SK-N-SH (cell line): ENCODE measurements at regions not wholly inside any gene's neighbourhood (a gene's known extent, or its start where the extent isn't known, plus 50 kb on each side); places are given as distances from the start of the nearest gene placed in this dataset.

Source experiments
- CTCF ChIA-PET: fragments of 300-600, 350-600 bp; formaldehyde crosslinking; extraction: SDS; loops from one replicate; lab custom pipeline; 2021; lab: Yijun Ruan, JAX
- POLR2A ChIA-PET: fragments of 350-600 bp; sonication (Branson Sonifier 250); formaldehyde crosslinking; extraction: SDS; loops from one replicate; lab custom pipeline; 2020; ENCODE audit warnings: antibody characterized with exemption, inconsistent platforms; lab: Yijun Ruan, JAX
- DNase-seq: peaks from one replicate; pipeline ENCODE4 v3.0.0; 2012
- H2AFZ ChIP-seq: fragments of 200-600 bp; sonication (generic); 2 replicates; pipeline ENCODE4 v1.8.1; 2016; ENCODE audit warnings: antibody characterized with exemption, mild to moderate bottlenecking, low read depth
- H3F3A ChIP-seq: fragments of 200-600 bp; sonication (generic); replicated peaks from 2 replicates; pipeline ENCODE3; 2016; ENCODE audit warnings: antibody characterized with exemption, mild to moderate bottlenecking; ENCODE audit not compliant: insufficient read depth
- H3K27ac ChIP-seq, 2 experiments: fragments of 200-500 bp in 1 of 2; fragments of 200-600 bp in 1 of 2; sonication (Bioruptor generic) in 1 of 2; sonication (generic), shearing (Covaris generic) in 1 of 2; 2 replicates each; pipeline versions ENCODE4 v1.5.1 to v1.6.1; 2014 to 2016; ENCODE audit warnings: low read depth in 2 of 2, inconsistent platforms in 1 of 2, low read length in 1 of 2, mild to moderate bottlenecking in 1 of 2, mixed read lengths in 1 of 2
- H3K27me3 ChIP-seq: fragments of 200-600 bp; sonication (generic), shearing (Covaris generic); 2 replicates; pipeline ENCODE4 v1.6.1; 2016; ENCODE audit warnings: mixed run types; ENCODE audit not compliant: insufficient read depth
- H3K36me3 ChIP-seq, 2 experiments: fragments of 200-500 bp in 1 of 2; fragments of 200-600 bp in 1 of 2; sonication (Bioruptor generic) in 1 of 2; sonication (generic) in 1 of 2; replicated peaks in 1 of 2; 2 replicates each; pipeline versions ENCODE3 to v1.5.1; 2014 to 2016; ENCODE audit warnings: low read length in 1 of 2, mild to moderate bottlenecking in 1 of 2; ENCODE audit not compliant: insufficient read depth in 2 of 2, control insufficient read depth in 1 of 2
- H3K4me1 ChIP-seq, 2 experiments: fragments of 200-500 bp in 1 of 2; fragments of 200-600 bp in 1 of 2; sonication (Bioruptor generic) in 1 of 2; sonication (generic), shearing (Covaris generic) in 1 of 2; 2 replicates each; pipeline versions ENCODE4 v1.5.1 to v1.6.1; 2014 to 2016; ENCODE audit warnings: low read depth in 1 of 2, low read length in 1 of 2, mixed run types in 1 of 2; ENCODE audit not compliant: insufficient read depth in 2 of 2, control insufficient read depth in 1 of 2
- H3K4me2 ChIP-seq: fragments of 200-600 bp; sonication (generic), shearing (Covaris generic); 2 replicates; pipeline ENCODE4 v1.6.1; 2017; ENCODE audit warnings: mixed run types
- H3K4me3 ChIP-seq, 2 experiments: fragments of 200-500 bp in 1 of 2; fragments of 200-600 bp in 1 of 2; sonication (Bioruptor generic) in 1 of 2; sonication (generic), shearing (Covaris generic) in 1 of 2; 2 replicates each; pipeline versions ENCODE4 v1.5.1 to v1.8.1; 2014 to 2016; ENCODE audit warnings: low read depth in 2 of 2, inconsistent platforms in 1 of 2, low read length in 1 of 2, mild to moderate bottlenecking in 1 of 2, mixed read lengths in 1 of 2, moderate library complexity in 1 of 2
- H3K79me2 ChIP-seq: fragments of 200-600 bp; sonication (generic); 2 replicates; pipeline ENCODE4 v1.8.1; 2017; ENCODE audit warnings: mild to moderate bottlenecking; ENCODE audit not compliant: insufficient read depth
- H3K9ac ChIP-seq: fragments of 200-600 bp; sonication (generic); 2 replicates; pipeline ENCODE4 v1.6.1; 2017; ENCODE audit warnings: mixed run types
- H3K9me2 ChIP-seq: fragments of 200-600 bp; sonication (generic); 2 replicates; pipeline ENCODE4 v1.6.1; 2017; ENCODE audit warnings: mixed run types
- H3K9me3 ChIP-seq: fragments of 200-600 bp; sonication (generic); 2 replicates; pipeline ENCODE4 v1.6.1; 2017; ENCODE audit warnings: mixed run types, mild to moderate bottlenecking, moderate library complexity
- H4K20me1 ChIP-seq: fragments of 200-600 bp; sonication (generic); 2 replicates; pipeline ENCODE4 v1.6.1; 2017; ENCODE audit warnings: mild to moderate bottlenecking, mixed run types; ENCODE audit not compliant: insufficient read depth
- EP300 ChIP-seq, 2 experiments: IDR thresholded peaks; 2 replicates each; pipeline versions ENCODE4 v1.4.0 to v1.6.1; 2012; ENCODE audit warnings: borderline replicate concordance in 1 of 2, low read depth in 1 of 2, low read length in 1 of 2
- FOXM1 ChIP-seq: IDR thresholded peaks from 2 replicates; pipeline ENCODE4 v1.4.0; 2012; ENCODE audit warnings: low read depth, mild to moderate bottlenecking
- NRF1 ChIP-seq: IDR thresholded peaks from 2 replicates; pipeline ENCODE4 v1.6.1; 2012; ENCODE audit warnings: low read depth, mild to moderate bottlenecking, low read length
- RCOR1 ChIP-seq: fragments of 150-350 bp; IDR thresholded peaks from 2 replicates; pipeline ENCODE4 v1.6.1; 2017; ENCODE audit warnings: antibody characterized with exemption, low read length
- RFX5 ChIP-seq: IDR thresholded peaks from 2 replicates; pipeline ENCODE4 v1.6.1; 2012; ENCODE audit warnings: mild to moderate bottlenecking, improper control_type of control experiment, low read length
- RXRA ChIP-seq: IDR thresholded peaks from 2 replicates; pipeline ENCODE4 v1.4.0; 2012; ENCODE audit warnings: low read depth, mild to moderate bottlenecking, borderline replicate concordance
- SIN3A ChIP-seq: IDR thresholded peaks from 2 replicates; pipeline ENCODE4 v1.6.1; 2012; ENCODE audit warnings: low read depth, mild to moderate bottlenecking, low read length, moderate library complexity, borderline replicate concordance
- TEAD4 ChIP-seq: IDR thresholded peaks from 2 replicates; pipeline ENCODE4 v1.4.0; 2012; ENCODE audit warnings: mild to moderate bottlenecking, borderline replicate concordance; ENCODE audit not compliant: insufficient read depth
- YY1 ChIP-seq: IDR thresholded peaks from 2 replicates; pipeline ENCODE4 v1.4.0; 2012; ENCODE audit warnings: low read depth, mild to moderate bottlenecking
- WGBS: methylation state at CpG from one replicate; pipeline ENCODE4 v1.1.6; 2017; ENCODE audit warnings: low lambda C conversion rate; 5-methylcytosine and 5-hydroxymethylcytosine counted together
- TF ChIP-seq, protein P1 (sequence below): IDR thresholded peaks from 2 replicates; pipeline ENCODE4 v1.4.0; 2012; ENCODE audit warnings: low read depth, borderline replicate concordance
- TF ChIP-seq, protein P2 (sequence below): IDR thresholded peaks from 2 replicates; pipeline ENCODE4 v1.4.0; 2012; ENCODE audit warnings: low read depth, borderline replicate concordance

DNA sequence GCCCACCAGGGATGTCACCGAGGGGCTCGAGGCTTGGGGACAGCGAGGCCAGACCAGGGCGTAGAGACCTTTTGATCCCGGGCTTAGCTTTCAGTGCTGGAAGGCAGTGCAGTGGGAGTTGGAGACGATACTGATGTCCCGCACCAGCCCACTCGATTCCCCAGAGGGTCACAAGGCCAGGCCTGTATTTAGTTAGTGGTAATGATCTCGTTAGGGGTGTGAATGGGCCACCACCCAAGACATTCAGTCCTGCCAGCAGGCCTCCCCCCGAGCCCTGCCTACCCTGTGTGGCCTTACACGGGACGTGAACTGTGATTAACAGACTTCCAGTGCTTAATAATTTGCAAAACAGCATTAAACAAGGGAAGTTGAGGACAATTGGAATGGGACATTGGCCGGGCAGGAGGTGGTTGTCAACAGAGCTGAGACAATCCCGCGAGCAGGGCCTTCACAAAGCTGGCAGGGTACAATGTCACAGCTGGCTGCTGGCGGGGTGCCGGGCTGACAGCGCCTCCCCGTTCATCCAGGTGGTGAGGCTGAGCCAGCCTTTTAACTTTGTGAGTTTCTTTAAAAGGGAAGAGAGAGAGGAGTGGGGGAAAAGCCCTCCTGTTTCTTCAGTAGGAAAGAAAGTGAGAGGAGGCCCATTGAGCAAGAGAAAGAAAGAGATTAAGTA, 175.3 kb upstream of the RALGAPA2 start:
- H3K36me3 ChIP-seq = no peaks in the 10 kb centered on the region
- H3K9ac ChIP-seq = no peak overlapping the region
- no peak for DNase-seq
- no peak overlapping the region for H3K27ac ChIP-seq
- CTCF ChIA-PET = interaction anchor here (1.4 kb wide), 1 partner anchor 27 kb away, joined by 6 read pairs; no protein-coding TSS in a partner anchor
- H3K27me3 ChIP-seq = peaks cover 10% of the 10 kb centered on the region; the same call in 1 of the 2 replicates
- no peak for TF ChIP-seq RFX5
- TF ChIP-seq FOXM1 = no peak
- POLR2A ChIA-PET = no interaction called here
- H3K4me3 ChIP-seq = no peak overlapping the region
- H3K9me3 ChIP-seq = no peaks in the 10 kb centered on the region
- H3K79me2 ChIP-seq = no peaks in the 10 kb centered on the region
- H3F3A ChIP-seq = no peaks in the 10 kb centered on the region
- no peaks in the 10 kb centered on the region for H3K9me2 ChIP-seq
- H2AFZ ChIP-seq = no peak overlapping the region
- 11% methylated on average over 15 of the region's 19 CpGs for WGBS
- no peak overlapping the region for H3K4me2 ChIP-seq
- H3K4me1 ChIP-seq = no peaks in the 10 kb centered on the region
- H4K20me1 ChIP-seq = no peaks in the 10 kb centered on the region

DNA sequence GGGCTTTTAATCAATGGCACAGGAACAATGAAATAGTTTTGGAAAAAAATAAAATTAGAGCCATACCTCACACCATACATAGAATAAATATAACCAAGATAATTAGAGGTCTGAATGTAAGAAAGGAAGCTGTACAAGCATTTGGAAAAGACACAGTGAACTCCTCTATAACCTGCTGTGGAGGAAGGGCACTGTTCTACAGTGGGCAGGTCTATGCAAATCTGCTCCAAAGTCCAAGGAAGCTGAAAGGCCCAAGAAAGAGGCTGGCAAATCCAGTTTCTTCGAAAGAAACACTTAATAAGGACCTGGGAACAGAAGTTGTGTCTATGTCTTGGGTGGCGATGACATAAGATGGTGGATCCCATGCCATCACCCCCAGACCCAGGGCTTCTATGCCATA, 169.4 kb upstream of the RALGAPA2 start:
- Histone ChIP-seq H3K4me2 (no peak overlapping the region), H3K4me1 (no peaks in the 10 kb centered on the region), H3K79me2 (no peaks in the 10 kb centered on the region), H3F3A (no peaks in the 10 kb centered on the region), H2AFZ (no peak overlapping the region), H3K9me2 (no peaks in the 10 kb centered on the region), H3K4me3 (no peak overlapping the region), H3K36me3 (no peaks in the 10 kb centered on the region), H3K27ac (no peak overlapping the region), H3K9me3 (no peaks in the 10 kb centered on the region), H4K20me1 (no peaks in the 10 kb centered on the region), H3K27me3 (no peaks in the 10 kb centered on the region), H3K9ac (no peak overlapping the region)
- ChIA-PET CTCF (interaction anchor here (1.2 to 1.7 kb wide), 2 partner anchors 22 to 623 kb away, joined by 3 to 6 read pairs; no protein-coding TSS in a partner anchor), POLR2A (no interaction called here)
- 7% methylated on average over 2 of the region's 2 CpGs for WGBS
- TF ChIP-seq RXRA (no peak), NRF1 (no peak), YY1 (no peak), SIN3A (no peak), EP300 (IDR thresholded peaks at IDR 0.05; ENCODE audit: borderline replicate concordance in 1 of 2, low read depth in 1 of 2, low read length in 1 of 2) (no peak), RFX5 (no peak)
- TF ChIP-seq, protein P1, sequence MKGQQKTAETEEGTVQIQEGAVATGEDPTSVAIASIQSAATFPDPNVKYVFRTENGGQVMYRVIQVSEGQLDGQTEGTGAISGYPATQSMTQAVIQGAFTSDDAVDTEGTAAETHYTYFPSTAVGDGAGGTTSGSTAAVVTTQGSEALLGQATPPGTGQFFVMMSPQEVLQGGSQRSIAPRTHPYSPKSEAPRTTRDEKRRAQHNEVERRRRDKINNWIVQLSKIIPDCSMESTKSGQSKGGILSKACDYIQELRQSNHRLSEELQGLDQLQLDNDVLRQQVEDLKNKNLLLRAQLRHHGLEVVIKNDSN = no peak
- no peak for DNase-seq

DNA sequence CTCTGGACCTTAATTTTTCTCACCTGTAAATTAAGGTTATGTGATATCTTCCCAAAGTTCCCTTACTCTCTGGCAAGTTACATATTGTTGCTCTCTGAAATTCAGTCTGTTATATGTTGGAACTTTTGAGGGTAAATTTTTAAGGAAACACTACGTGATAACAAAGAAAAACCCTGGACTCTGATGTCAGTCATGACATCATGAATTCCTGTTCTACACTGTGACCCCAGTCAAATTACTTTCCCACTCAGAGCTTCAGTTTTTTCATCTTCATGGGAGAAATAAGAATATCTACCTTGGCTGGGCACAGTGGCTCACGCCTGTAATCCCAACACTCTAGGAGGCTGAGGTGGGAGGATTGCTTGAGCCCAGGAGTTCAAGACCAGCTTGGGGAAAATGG, 164.6 kb upstream of the RALGAPA2 start:
- Histone ChIP-seq H3K79me2 (no peaks in the 10 kb centered on the region), H4K20me1 (no peaks in the 10 kb centered on the region), H3K4me1 (no peaks in the 10 kb centered on the region), H3K27ac (no peak overlapping the region), H3K27me3 (no peaks in the 10 kb centered on the region; the same call in 1 of the 2 replicates), H3K36me3 (no peaks in the 10 kb centered on the region), H3K4me3 (no peak overlapping the region), H3K9ac (no peak overlapping the region), H3K9me3 (no peaks in the 10 kb centered on the region), H3K4me2 (no peak overlapping the region), H3F3A (no peaks in the 10 kb centered on the region), H3K9me2 (no peaks in the 10 kb centered on the region), H2AFZ (no peak overlapping the region)
- POLR2A ChIA-PET = no interaction called here
- no peak for DNase-seq
- TF ChIP-seq RCOR1 (no peak), YY1 (no peak), RFX5 (no peak), TEAD4 (no peak)
- TF ChIP-seq, protein P2, sequence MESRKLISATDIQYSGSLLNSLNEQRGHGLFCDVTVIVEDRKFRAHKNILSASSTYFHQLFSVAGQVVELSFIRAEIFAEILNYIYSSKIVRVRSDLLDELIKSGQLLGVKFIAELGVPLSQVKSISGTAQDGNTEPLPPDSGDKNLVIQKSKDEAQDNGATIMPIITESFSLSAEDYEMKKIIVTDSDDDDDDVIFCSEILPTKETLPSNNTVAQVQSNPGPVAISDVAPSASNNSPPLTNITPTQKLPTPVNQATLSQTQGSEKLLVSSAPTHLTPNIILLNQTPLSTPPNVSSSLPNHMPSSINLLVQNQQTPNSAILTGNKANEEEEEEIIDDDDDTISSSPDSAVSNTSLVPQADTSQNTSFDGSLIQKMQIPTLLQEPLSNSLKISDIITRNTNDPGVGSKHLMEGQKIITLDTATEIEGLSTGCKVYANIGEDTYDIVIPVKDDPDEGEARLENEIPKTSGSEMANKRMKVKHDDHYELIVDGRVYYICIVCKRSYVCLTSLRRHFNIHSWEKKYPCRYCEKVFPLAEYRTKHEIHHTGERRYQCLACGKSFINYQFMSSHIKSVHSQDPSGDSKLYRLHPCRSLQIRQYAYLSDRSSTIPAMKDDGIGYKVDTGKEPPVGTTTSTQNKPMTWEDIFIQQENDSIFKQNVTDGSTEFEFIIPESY = no peak
- CTCF ChIA-PET = interaction anchor here (0.6 to 7.0 kb wide), 5 partner anchors 13 to 695 kb away, joined by 3 to 40 read pairs (median 4); no protein-coding TSS in a partner anchor
- 2% methylated on average over 2 of the region's 2 CpGs for WGBS
